H1 (cell line): ENCODE measurements at regions not wholly inside any gene's neighbourhood (a gene's known extent, or its start where the extent isn't known, plus 50 kb on each side); places are given as distances from the start of the nearest gene placed in this dataset.

Source experiments
- BRCA1 ChIP-seq: IDR thresholded peaks from 2 replicates; pipeline ENCODE4 v1.6.1; 2012; ENCODE audit warnings: low read depth, low read length, improper control_type of control experiment
- CBX5 ChIP-seq: fragments of 300-800, 300-1000 bp; sonication (generic); IDR thresholded peaks from 2 replicates; pipeline ENCODE4 v1.7.1; 2016; ENCODE audit warnings: antibody characterized with exemption, low read length, low read depth
- TCF12 ChIP-seq: IDR thresholded peaks from 2 replicates; pipeline ENCODE4 v1.6.1; 2011; ENCODE audit warnings: low read depth, mild to moderate bottlenecking, low read length
- TF ChIP-seq, protein P1 (sequence below): fragments of 300-600 bp; sonication (generic); IDR thresholded peaks from 2 replicates; pipeline ENCODE4 v1.7.1; 2012; ENCODE audit warnings: low read length, moderate library complexity, mild to moderate bottlenecking, inconsistent platforms; ENCODE audit not compliant: insufficient replicate concordance
- TF ChIP-seq, protein P2 (sequence below): IDR thresholded peaks from 2 replicates; pipeline ENCODE4 v1.6.1; 2012; ENCODE audit warnings: inconsistent platforms
- TF ChIP-seq, protein P3 (sequence below): IDR thresholded peaks from 2 replicates; pipeline ENCODE4 v1.6.1; 2011; ENCODE audit warnings: low read length, improper control_type of control experiment

DNA sequence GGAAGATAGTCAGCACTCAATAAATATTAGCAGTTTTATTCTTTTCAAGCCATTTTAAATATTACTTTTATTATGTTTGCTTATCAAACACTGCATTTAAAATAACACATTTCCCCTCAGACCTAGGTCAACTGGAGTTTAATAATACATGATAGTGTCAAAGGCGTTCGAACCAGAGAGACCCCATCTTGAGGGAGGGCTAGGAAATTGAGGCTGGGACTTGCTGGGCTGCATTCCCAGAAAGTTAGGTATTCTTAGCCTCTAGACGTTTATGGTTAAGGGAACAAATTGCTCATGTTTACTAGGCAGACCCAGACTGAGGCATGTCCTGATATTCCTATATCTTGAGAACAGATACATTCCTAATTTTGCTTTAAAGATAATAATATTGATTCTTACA is 426.5 kb downstream of the METTL4 start (continued):
- TF ChIP-seq, protein P1, sequence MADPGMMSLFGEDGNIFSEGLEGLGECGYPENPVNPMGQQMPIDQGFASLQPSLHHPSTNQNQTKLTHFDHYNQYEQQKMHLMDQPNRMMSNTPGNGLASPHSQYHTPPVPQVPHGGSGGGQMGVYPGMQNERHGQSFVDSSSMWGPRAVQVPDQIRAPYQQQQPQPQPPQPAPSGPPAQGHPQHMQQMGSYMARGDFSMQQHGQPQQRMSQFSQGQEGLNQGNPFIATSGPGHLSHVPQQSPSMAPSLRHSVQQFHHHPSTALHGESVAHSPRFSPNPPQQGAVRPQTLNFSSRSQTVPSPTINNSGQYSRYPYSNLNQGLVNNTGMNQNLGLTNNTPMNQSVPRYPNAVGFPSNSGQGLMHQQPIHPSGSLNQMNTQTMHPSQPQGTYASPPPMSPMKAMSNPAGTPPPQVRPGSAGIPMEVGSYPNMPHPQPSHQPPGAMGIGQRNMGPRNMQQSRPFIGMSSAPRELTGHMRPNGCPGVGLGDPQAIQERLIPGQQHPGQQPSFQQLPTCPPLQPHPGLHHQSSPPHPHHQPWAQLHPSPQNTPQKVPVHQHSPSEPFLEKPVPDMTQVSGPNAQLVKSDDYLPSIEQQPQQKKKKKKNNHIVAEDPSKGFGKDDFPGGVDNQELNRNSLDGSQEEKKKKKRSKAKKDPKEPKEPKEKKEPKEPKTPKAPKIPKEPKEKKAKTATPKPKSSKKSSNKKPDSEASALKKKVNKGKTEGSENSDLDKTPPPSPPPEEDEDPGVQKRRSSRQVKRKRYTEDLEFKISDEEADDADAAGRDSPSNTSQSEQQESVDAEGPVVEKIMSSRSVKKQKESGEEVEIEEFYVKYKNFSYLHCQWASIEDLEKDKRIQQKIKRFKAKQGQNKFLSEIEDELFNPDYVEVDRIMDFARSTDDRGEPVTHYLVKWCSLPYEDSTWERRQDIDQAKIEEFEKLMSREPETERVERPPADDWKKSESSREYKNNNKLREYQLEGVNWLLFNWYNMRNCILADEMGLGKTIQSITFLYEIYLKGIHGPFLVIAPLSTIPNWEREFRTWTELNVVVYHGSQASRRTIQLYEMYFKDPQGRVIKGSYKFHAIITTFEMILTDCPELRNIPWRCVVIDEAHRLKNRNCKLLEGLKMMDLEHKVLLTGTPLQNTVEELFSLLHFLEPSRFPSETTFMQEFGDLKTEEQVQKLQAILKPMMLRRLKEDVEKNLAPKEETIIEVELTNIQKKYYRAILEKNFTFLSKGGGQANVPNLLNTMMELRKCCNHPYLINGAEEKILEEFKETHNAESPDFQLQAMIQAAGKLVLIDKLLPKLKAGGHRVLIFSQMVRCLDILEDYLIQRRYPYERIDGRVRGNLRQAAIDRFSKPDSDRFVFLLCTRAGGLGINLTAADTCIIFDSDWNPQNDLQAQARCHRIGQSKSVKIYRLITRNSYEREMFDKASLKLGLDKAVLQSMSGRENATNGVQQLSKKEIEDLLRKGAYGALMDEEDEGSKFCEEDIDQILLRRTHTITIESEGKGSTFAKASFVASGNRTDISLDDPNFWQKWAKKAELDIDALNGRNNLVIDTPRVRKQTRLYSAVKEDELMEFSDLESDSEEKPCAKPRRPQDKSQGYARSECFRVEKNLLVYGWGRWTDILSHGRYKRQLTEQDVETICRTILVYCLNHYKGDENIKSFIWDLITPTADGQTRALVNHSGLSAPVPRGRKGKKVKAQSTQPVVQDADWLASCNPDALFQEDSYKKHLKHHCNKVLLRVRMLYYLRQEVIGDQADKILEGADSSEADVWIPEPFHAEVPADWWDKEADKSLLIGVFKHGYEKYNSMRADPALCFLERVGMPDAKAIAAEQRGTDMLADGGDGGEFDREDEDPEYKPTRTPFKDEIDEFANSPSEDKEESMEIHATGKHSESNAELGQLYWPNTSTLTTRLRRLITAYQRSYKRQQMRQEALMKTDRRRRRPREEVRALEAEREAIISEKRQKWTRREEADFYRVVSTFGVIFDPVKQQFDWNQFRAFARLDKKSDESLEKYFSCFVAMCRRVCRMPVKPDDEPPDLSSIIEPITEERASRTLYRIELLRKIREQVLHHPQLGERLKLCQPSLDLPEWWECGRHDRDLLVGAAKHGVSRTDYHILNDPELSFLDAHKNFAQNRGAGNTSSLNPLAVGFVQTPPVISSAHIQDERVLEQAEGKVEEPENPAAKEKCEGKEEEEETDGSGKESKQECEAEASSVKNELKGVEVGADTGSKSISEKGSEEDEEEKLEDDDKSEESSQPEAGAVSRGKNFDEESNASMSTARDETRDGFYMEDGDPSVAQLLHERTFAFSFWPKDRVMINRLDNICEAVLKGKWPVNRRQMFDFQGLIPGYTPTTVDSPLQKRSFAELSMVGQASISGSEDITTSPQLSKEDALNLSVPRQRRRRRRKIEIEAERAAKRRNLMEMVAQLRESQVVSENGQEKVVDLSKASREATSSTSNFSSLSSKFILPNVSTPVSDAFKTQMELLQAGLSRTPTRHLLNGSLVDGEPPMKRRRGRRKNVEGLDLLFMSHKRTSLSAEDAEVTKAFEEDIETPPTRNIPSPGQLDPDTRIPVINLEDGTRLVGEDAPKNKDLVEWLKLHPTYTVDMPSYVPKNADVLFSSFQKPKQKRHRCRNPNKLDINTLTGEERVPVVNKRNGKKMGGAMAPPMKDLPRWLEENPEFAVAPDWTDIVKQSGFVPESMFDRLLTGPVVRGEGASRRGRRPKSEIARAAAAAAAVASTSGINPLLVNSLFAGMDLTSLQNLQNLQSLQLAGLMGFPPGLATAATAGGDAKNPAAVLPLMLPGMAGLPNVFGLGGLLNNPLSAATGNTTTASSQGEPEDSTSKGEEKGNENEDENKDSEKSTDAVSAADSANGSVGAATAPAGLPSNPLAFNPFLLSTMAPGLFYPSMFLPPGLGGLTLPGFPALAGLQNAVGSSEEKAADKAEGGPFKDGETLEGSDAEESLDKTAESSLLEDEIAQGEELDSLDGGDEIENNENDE: no peak
- TF ChIP-seq, protein P2, sequence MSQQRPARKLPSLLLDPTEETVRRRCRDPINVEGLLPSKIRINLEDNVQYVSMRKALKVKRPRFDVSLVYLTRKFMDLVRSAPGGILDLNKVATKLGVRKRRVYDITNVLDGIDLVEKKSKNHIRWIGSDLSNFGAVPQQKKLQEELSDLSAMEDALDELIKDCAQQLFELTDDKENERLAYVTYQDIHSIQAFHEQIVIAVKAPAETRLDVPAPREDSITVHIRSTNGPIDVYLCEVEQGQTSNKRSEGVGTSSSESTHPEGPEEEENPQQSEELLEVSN: no peak
- TF ChIP-seq CBX5: no peak
- TF ChIP-seq BRCA1: no peak
- TF ChIP-seq, protein P3, sequence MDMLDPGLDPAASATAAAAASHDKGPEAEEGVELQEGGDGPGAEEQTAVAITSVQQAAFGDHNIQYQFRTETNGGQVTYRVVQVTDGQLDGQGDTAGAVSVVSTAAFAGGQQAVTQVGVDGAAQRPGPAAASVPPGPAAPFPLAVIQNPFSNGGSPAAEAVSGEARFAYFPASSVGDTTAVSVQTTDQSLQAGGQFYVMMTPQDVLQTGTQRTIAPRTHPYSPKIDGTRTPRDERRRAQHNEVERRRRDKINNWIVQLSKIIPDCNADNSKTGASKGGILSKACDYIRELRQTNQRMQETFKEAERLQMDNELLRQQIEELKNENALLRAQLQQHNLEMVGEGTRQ: no peak
- no peak for TF ChIP-seq TCF12
